ENCODE measurements at regions not wholly inside any gene's neighbourhood (a gene's known extent, or its start where the extent isn't known, plus 50 kb on each side); places are given as distances from the start of the nearest gene placed in this dataset.
A peak's percentile ranks its signal among the peaks of the same experiment; 100 is the strongest.

DNA sequence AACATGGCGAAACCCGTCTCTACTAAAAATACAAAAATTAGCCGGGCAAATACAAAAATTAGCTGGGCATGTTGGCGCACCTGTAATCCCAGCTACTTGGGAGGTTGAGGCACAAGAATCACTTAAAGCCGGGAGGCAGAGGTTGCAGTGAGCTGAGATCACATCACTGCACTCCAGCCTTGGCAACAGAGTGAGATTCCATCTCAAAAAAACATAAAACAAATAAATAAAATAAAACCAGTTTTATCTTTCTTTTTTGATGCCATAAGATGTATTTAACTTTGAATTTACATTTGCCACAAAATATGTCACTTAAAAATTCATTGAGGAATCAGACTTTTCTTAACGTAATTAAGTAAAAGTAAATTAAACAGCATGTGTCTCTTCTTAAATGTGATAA, 113.3 kb upstream of the ERRFI1 start:
- H3K4me3 ChIP-seq: no peak overlapping the region
- 92 to 100% (median 100%) methylated on average over 1 to 6 of the region's 6 CpGs for WGBS, 10 experiments
- H3K4me1 ChIP-seq (replicated peaks in 1 of 2): peaks cover 9 to 17% of the 10 kb centered on the region in 2 donors
- in situ Hi-C loops (cut with MboI; ENCODE audit: low pct_unique_long_range_greater_than_20kb in 2 of 9, low sequenced_read_pairs in 9 of 9, unreplicated experiment in 9 of 9): no loop called here
- ATAC-seq (replicated peaks in 6 of 8): no peak
- no peak overlapping the region for H3K27ac ChIP-seq

DNA sequence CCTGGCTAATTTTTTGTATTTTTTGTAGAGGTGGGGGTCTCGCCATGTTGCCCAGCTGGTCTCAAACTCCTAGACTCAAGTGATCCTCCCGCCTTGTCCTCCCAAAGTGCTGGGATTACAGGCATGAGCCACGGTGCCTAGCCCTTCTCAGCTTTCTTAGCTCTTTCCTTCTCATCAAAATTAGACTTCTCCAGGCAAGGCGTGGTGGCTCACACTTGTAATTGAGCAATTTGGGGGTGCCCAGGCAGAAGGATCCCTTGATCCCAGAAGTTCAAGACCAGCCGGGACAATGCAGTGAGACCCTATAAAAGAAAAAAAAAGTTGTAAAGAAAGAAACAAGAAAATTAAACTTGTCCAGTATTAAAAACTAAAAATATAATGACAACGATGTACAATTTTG, 112.6 kb upstream of the ERRFI1 start:
- no peak for ATAC-seq (replicated peaks in 6 of 8)
- Histone ChIP-seq H3K27ac (no peak overlapping the region), H3K4me1 (replicated peaks in 1 of 2) (peaks cover 9 to 17% of the 10 kb centered on the region in 2 donors), H3K4me3 (no peak overlapping the region)
- 58 to 100% (median 92%) methylated on average over 1 to 6 of the region's 6 CpGs for WGBS, 10 experiments
- in situ Hi-C loops (cut with MboI; ENCODE audit: low pct_unique_long_range_greater_than_20kb in 2 of 9, low sequenced_read_pairs in 9 of 9, unreplicated experiment in 9 of 9): no loop called here

DNA sequence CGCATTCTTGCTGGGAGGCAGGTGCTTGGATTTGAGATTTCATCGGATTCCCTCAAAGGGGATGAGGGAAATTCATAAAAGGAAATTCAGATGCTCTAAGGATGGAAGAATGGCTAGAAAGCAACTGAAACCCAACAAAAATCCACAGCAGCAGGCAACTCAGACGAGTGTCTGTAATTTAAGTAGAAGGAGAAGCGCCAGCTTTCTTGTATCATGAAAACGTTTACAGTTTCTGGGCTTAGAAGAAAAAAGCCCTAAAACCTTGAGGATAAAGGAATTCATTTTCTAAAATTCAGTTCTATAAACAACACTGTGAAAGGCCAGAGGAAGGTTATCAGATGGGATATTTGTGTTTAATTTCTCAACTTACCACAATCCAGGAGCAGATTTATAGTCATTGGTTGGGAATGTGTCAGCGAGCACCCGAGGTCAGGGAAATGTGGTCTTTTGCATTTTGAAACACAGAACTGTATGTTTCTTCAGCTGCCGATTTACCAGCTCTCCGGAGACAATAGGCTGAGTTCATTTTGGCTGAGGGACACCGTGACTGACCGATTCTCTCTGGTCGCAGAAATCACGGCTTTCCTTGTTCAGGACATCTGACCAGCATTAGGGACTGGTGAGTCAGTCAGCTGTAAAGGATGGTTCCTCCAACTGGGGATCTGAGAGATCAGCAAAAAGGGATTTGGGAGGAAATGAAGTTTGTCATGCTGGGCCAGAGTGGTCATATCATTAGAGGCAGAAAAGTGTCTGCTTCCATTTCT, 111.6 kb upstream of the ERRFI1 start:
- Histone ChIP-seq H3K27ac (no peak overlapping the region), H3K4me3 (no peak overlapping the region), H3K4me1 (replicated peaks in 1 of 2) (peaks cover 9 to 10% of the 10 kb centered on the region in 2 donors)
- peak in 7 of 8 experiments; percentile 13 to 81 (median 53) for ATAC-seq (replicated peaks in 6 of 8)
- in situ Hi-C loops (cut with MboI; ENCODE audit: low pct_unique_long_range_greater_than_20kb in 2 of 9, low sequenced_read_pairs in 9 of 9, unreplicated experiment in 9 of 9): no loop called here
- WGBS, 10 experiments: 3 to 75% (median 49%) methylated on average over 3 to 11 of the region's 13 CpGs

DNA sequence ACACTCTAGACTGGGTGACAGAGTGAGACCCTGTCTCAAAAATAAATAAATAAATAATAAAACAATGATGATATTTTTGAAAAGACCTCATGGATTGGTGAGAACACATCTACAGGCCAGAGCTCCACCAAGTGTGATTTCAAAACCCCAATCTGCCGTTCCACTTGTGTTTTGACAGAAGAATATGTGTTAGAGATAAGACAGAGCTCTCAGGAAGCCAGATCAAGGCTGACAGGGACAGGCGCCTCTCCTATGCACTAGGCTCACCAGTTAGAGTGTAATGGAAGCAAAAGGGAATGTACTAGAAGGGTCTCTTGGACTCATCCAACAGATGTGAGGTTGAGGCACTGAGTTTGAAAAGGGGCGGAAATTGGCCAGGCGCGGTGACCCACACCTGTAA, 110.7 kb upstream of the ERRFI1 start:
- peaks cover 9 to 10% of the 10 kb centered on the region in 2 donors for H3K4me1 ChIP-seq (replicated peaks in 1 of 2)
- H3K27ac ChIP-seq: no peak overlapping the region
- WGBS, 10 experiments: 80 to 100% (median 100%) methylated on average over 1 to 5 of the region's 5 CpGs; no CpG with 5 or more reads in 3 of the 10 experiments
- no peak overlapping the region for H3K4me3 ChIP-seq
- in situ Hi-C loops (cut with MboI; ENCODE audit: low pct_unique_long_range_greater_than_20kb in 2 of 9, low sequenced_read_pairs in 9 of 9, unreplicated experiment in 9 of 9): no loop called here
- ATAC-seq (replicated peaks in 6 of 8): no peak

DNA sequence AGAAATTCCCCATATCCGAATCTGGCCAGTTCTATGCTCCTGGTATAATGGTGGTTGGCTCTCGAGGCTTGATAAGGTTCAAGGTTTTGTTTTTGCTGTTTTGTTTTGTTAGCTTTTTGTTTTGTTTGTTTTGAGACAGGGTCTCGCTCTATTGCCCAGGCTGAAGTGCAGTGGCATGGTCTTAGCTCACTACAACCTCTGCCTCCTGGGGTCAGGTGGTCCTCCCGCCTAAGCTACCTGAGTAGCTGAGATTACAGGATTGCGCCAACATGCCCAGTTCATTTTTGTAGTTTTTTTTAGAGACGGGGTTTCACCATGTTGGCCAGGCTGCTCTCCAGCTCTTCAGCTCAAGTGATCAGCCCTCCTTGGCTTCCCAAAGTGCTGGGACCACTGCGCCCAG, 109.1 kb upstream of the ERRFI1 start:
- Histone ChIP-seq H3K27ac (no peak overlapping the region), H3K4me1 (replicated peaks in 1 of 2) (peaks cover 9 to 10% of the 10 kb centered on the region in 2 donors), H3K4me3 (no peak overlapping the region)
- 59 to 100% (median 81%) methylated on average over 1 to 7 of the region's 7 CpGs; no CpG with 5 or more reads in 2 of the 10 experiments for WGBS, 10 experiments
- no peak for ATAC-seq (replicated peaks in 6 of 8)
- in situ Hi-C loops (cut with MboI; ENCODE audit: low pct_unique_long_range_greater_than_20kb in 2 of 9, low sequenced_read_pairs in 9 of 9, unreplicated experiment in 9 of 9): no loop called here

DNA sequence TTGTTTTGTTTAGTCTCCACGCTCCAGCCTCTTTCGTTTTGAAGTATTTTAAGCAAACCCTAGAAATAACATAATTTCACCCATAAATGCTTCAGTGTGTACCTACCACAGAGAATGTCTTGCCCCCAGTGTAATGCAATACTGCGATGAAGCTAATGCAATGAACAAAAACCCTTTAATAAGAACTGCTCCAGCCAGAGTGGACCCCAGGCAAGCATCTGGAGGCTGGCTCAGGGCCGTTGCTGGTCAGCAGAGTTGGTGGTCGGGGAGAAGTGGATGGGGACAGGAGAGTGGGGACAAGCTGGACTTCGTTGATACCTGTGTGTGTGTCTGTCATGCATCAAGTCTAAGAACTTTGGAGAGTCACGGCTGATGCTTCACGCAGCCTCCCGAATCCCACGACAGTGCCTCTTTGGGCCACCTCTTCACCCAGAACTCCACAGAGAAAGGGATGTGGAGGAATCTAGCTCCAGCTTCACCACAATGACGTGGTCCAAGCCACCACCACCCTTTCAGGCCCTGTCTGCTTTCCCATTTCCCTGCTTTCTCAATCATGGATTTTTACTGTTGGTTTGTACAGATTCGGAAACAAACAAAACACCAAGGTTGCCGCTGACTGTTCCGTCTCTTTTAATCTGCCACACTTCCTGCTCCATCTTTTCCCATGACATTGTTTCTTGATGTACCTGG, 108.6 kb upstream of the ERRFI1 start:
- Histone ChIP-seq H3K27ac (no peak overlapping the region), H3K4me3 (no peak overlapping the region), H3K4me1 (replicated peaks in 1 of 2) (peaks cover 9 to 10% of the 10 kb centered on the region in 2 donors)
- ATAC-seq (replicated peaks in 6 of 8): no peak
- in situ Hi-C loops (cut with MboI; ENCODE audit: low pct_unique_long_range_greater_than_20kb in 2 of 9, low sequenced_read_pairs in 9 of 9, unreplicated experiment in 9 of 9): no loop called here
- WGBS, 10 experiments: 0 to 96% (median 89%) methylated on average over 1 to 13 of the region's 14 CpGs

DNA sequence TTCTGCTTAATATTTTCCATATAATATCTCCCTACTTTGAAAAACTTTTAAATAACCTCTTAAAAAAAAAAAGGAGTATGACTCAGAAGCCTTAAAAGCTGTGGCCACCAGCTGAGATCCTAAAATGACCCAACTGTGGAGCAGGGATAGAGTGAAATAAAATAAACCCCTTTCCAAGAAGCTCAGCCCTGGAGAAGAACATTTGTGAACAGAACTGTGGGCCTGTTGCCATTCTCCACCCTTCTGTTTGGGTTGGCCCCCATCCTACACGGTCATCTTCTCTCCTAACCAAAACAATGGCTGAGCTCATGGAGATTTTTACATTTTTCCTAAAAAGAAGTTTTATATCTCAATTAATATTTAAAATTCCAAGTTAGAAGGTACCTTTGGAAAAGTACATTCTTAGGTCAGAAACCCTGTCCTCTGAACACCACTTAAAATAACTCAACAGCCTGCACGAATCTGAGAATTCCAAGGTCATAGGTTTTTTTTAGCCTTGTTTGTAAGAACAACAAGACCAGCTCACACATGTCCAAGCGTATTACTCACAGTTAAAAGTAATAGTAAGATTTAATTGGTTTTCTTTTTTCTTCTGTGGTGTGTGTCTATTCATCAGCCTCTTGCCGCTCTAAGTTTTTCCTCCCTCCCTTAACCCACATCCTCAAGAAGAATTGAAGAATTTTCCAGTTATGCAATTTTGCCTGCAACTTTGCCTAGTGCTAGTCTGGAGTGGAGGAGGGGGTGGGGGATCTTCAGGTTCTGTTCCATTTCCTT, 107.7 kb upstream of the ERRFI1 start:
- peak in 2 of 8 experiments; percentile 72 to 86 for ATAC-seq (replicated peaks in 6 of 8)
- Histone ChIP-seq H3K4me3 (no peak overlapping the region), H3K4me1 (replicated peaks in 1 of 2) (peaks cover 9 to 10% of the 10 kb centered on the region in 2 donors), H3K27ac (no peak overlapping the region)
- in situ Hi-C loops (cut with MboI; ENCODE audit: low pct_unique_long_range_greater_than_20kb in 2 of 9, low sequenced_read_pairs in 9 of 9, unreplicated experiment in 9 of 9): no loop called here
- WGBS, 10 experiments: 4 to 100% (median 85%) methylated on average over 2 to 4 of the region's 4 CpGs

DNA sequence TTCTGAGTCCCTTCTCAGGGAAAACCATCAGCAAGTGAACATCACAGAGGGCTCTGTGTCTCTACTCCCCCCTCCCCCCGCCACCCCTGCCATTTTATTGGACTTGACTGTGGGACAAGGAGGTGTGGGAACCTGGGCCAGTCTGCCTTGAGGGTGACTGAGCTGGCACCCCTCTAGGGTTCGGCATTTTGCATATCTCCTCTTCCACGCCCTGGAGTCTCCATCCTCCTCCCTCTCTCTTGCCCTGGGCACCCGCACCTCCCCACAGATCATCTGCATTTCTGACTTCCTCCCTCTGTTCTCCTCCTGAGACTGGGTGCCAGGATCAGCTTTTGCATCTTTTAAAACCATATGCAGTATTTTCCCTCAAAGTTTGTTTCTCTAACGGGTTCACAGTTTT, 107.1 kb upstream of the ERRFI1 start:
- Histone ChIP-seq H3K27ac (no peak overlapping the region), H3K4me3 (no peak overlapping the region), H3K4me1 (replicated peaks in 1 of 2) (peaks cover 9% of the 10 kb centered on the region in 2 donors)
- WGBS, 10 experiments: 0 to 100% (median 49%) methylated on average over 1 to 5 of the region's 5 CpGs; no CpG with 5 or more reads in 1 of the 10 experiments
- peak in 3 of 8 experiments; percentile 72 to 80 (median 75) for ATAC-seq (replicated peaks in 6 of 8)
- in situ Hi-C loops (cut with MboI; ENCODE audit: low pct_unique_long_range_greater_than_20kb in 2 of 9, low sequenced_read_pairs in 9 of 9, unreplicated experiment in 9 of 9): no loop called here

DNA sequence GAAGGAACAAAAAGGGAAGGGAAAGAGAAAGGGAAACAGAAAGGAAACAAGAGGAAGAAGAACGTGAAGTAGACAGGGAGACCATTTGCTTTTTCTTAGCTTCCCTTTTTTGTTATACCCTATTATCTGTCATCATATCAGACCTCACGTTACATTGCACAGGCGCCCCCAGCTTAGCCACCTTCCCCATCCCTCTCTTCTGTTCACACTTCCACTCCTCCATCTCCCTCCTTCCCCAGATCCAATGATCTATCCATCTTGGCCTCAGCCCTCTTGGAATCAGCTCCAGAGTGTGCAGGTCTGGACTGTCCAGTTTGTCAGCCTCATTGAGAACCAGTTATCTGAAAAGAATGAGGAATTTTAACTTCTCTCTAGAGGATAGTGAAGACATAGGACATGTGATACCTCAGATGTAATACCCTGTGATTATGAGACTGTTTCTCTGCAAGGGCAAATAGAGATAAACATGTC, 101.1 kb upstream of the ERRFI1 start:
- in situ Hi-C loops (cut with MboI; ENCODE audit: low pct_unique_long_range_greater_than_20kb in 2 of 9, low sequenced_read_pairs in 9 of 9, unreplicated experiment in 9 of 9): no loop called here
- H3K4me1 ChIP-seq (replicated peaks in 1 of 2): peaks cover 8 to 12% of the 10 kb centered on the region in 2 donors
- H3K4me3 ChIP-seq: no peak overlapping the region
- no peak overlapping the region for H3K27ac ChIP-seq
- ATAC-seq (replicated peaks in 6 of 8): no peak
- WGBS, 10 experiments: 60 to 100% (median 83%) methylated on average over 1 to 3 of the region's 3 CpGs

DNA sequence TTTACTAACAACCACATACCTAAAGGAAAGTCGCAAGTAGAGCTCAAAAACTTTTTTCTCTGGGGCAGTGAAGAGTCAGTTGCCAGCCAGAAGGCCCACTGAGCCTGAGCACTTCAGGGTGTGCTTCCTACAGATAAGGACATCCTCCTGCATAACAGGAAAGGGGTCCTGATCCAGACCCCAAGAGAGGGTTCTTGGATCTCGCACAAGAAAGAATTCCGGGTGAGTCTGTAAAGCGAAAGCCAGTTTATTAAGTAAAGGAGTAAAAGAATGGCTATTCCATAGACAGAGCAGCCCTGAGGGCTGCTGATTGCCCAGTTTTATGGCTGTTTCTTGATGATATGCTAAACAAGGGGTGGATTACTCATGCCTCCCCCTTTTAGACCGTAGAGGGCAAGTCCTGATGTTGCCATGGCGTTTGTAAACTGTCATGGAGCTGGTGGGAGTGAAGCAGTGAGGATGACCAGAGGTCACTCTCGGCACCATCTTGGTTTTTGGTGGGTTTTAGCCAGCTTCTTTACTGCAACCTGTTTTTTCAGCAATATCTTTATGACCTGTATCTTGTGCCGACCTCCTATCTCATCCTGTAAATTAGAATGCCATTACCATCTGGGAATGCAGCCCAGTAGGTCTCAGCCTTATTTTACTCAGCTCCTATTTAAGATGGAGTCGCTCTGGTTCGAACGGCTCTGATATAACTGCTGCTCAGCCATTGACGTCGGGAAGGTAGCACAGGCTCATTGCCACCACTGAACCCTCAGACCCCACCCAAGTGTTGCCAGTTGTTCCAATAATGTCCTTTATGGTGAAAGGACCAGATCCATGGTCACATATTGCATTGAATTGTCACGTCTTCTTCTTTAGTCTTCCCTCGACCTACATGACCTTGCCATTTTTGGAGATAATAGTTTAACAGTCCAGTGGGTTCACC, 96.6 kb upstream of the ERRFI1 start:
- in situ Hi-C loops (cut with MboI; ENCODE audit: low pct_unique_long_range_greater_than_20kb in 2 of 9, low sequenced_read_pairs in 9 of 9, unreplicated experiment in 9 of 9): no loop called here

DNA sequence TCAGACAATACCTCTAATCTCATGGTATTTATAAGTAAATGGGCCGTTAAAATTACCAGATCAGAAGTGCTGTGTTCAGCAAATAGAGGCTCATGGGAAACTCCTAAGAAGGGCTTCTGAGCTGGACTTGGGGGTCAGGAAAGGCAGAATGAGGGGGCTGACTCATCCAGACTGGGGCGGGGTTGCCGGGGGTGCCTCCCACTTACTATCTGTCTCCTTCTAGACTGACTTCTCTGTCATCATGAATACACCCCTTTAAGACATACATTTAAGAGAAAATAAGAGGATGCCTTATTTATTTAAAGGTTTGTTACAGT, 96.0 kb upstream of the ERRFI1 start:
- Histone ChIP-seq H3K27ac (no peak overlapping the region), H3K4me3 (no peak overlapping the region), H3K4me1 (replicated peaks in 1 of 2) (peaks cover 31 to 34% of the 10 kb centered on the region in 2 donors)
- 38 to 87% (median 78%) methylated on average over 1 to 3 of the region's 3 CpGs; no CpG with 5 or more reads in 1 of the 10 experiments for WGBS, 10 experiments
- ATAC-seq (replicated peaks in 6 of 8): peak in 4 of 8 experiments; percentile 10 to 69 (median 42)
- in situ Hi-C loops (cut with MboI; ENCODE audit: low pct_unique_long_range_greater_than_20kb in 2 of 9, low sequenced_read_pairs in 9 of 9, unreplicated experiment in 9 of 9): no loop called here

More for the DNA sequence above, 96.6 kb upstream of the ERRFI1 start:
- WGBS, 10 experiments: 40 to 100% (median 81%) methylated on average over 1 to 14 of the region's 15 CpGs; no CpG with 5 or more reads in 1 of the 10 experiments
- Histone ChIP-seq H3K4me1 (replicated peaks in 1 of 2) (peaks cover 26 to 33% of the 10 kb centered on the region in 2 donors), H3K27ac (peak overlapping the region in 1 of 2 donors; percentile 39), H3K4me3 (no peak overlapping the region)
- peak; percentile 24 to 98 (median 50) for ATAC-seq (replicated peaks in 6 of 8)
